22Rv1 (cell line): ENCODE measurements at regions not wholly inside any gene's neighbourhood (a gene's known extent, or its start where the extent isn't known, plus 50 kb on each side); places are given as distances from the start of the nearest gene placed in this dataset.
"Not testable (repeated sequence)": the region's sequence is repeated elsewhere in the genome, so short reads cannot be mapped to it uniquely, and the experiment has no call there.

Experiments used
- H3K27ac ChIP-seq: fragments of 450-650 bp; 2 replicates; pipeline ENCODE4 v1.5.1; 2017
- ZFX ChIP-seq: fragments of 450-650 bp; IDR thresholded peaks from 2 replicates; pipeline ENCODE4 v1.6.1; 2017; ENCODE audit warnings: antibody characterized with exemption, borderline replicate concordance
- TF ChIP-seq, protein P1 (sequence below): fragments of 450-650 bp; IDR thresholded peaks from 2 replicates; pipeline ENCODE4 v1.5.1; 2017; ENCODE audit warnings: mild to moderate bottlenecking

DNA sequence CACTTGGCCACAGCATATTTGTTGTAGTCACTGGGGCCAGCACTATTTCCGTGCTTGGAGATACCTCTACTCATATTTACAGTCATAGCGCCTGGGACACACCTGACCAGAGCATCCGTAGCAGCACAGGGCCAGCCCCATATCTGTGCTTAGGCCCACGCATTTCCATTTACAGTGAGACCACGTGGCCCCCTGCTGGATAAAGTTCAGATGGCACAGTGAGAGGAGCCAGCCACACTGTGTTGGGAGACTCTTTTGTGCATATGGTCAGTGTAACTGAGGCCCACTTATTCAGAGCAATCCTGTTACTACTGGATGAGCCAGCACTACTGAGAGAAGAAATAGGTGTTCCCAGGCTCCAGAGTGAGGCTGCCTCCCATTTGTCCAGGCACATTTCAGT lies 455.3 kb downstream of the REEP3 start:
- H3K27ac ChIP-seq, result no peak overlapping the region
- TF ChIP-seq ZFX, result no peak
- TF ChIP-seq, protein P1, sequence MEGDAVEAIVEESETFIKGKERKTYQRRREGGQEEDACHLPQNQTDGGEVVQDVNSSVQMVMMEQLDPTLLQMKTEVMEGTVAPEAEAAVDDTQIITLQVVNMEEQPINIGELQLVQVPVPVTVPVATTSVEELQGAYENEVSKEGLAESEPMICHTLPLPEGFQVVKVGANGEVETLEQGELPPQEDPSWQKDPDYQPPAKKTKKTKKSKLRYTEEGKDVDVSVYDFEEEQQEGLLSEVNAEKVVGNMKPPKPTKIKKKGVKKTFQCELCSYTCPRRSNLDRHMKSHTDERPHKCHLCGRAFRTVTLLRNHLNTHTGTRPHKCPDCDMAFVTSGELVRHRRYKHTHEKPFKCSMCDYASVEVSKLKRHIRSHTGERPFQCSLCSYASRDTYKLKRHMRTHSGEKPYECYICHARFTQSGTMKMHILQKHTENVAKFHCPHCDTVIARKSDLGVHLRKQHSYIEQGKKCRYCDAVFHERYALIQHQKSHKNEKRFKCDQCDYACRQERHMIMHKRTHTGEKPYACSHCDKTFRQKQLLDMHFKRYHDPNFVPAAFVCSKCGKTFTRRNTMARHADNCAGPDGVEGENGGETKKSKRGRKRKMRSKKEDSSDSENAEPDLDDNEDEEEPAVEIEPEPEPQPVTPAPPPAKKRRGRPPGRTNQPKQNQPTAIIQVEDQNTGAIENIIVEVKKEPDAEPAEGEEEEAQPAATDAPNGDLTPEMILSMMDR, result peak; percentile 68

DNA sequence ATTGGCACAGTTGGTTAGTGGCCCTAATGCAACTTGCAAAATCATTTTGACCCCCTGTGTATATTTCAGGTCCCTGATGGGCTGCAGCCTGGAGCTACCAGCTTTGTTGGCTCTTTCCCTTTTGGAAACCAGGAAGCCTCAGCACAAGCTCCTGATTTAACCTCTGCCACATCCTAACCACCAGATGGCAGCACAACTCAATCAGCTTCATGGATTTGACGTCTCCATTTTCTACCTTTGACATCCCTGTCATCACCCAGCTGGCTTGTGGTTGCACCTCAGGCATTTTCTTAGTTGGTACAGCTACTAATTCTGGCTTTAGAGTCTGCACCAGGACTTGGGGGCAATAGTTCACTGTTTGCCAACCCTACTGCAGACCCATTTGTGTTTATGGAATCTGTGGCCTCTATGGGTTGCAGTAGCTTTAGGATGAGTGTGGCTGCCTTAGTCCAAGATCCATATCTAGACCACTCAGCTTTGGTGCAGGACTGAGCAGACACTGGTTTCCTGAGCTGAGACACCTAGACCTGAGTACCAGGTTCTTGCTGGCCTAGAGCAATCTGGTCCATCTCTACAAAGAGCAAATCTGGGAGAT lies 456.2 kb downstream of the REEP3 start:
- TF ChIP-seq ZFX, result no peak
- TF ChIP-seq, protein P1, result peak; percentile 76

DNA sequence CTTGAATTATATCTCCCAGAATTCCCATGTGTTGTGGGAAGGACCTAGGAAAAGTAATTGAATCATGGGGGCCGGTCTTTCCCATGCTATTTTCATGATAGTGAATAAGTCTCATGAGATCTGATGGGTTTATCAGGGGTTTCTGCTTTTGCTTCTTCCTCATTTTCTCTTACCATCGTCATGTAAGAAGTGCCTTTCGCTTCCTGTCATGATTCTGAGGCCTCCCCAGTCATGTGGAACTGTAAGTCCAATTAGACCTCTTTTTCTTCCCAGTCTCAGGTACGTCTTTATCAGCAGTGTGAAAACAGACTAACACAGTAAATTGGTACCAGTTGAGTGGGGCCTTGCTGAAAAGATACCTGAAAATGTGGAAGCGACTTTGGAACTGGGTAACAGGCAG lies 459.7 kb downstream of the REEP3 start:
- not testable (repeated sequence) for H3K27ac ChIP-seq

More for the DNA sequence above, 456.2 kb downstream of the REEP3 start:
- H3K27ac ChIP-seq, result no peak overlapping the region

- H3K27ac ChIP-seq, result not testable (repeated sequence)
These were observed 462.9 kb downstream of the REEP3 start for GRCh38 chr10:63984061-63984460.

DNA sequence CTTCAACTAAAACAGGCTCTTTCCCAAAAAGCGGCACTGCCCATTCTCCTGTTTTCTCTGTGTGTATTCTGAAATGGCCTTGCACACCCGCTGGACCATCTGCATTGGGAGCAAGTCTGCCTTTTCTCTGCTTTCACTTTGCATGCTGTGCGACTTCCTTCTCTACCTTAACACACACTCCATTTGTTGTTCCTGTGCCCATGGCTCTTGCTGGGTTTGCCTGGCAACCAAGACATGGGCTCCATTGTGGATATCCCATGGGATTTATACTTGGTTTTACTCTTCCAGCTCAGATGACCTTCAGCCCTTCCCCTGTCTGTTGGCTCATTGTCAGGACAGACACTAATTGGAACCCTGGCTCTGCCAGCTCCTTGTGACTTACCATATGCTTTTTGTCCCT lies 465.3 kb downstream of the REEP3 start:
- no peak overlapping the region for H3K27ac ChIP-seq
- TF ChIP-seq, protein P1, result no peak

DNA sequence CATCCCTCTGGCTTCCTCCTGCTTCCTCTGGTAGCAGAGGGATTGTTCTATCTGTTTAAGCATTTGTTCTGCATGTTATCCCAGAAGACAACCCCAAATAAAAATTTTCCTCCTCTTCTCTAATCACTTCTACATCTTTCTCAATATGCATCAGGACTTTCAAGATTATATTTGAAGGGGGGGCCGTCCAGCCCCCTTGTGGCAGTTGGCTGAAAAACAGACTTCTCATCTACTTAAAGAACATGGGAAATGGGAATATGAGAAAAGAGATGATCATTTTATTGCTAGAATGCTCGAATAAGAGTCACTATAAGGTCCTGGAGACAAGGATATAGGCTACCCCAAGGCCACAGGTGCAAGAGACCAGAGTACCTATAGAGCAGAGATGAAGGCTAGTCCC lies 466.0 kb downstream of the REEP3 start:
- TF ChIP-seq, protein P1, result peak; percentile 51
- no peak for TF ChIP-seq ZFX
- no peak overlapping the region for H3K27ac ChIP-seq

DNA sequence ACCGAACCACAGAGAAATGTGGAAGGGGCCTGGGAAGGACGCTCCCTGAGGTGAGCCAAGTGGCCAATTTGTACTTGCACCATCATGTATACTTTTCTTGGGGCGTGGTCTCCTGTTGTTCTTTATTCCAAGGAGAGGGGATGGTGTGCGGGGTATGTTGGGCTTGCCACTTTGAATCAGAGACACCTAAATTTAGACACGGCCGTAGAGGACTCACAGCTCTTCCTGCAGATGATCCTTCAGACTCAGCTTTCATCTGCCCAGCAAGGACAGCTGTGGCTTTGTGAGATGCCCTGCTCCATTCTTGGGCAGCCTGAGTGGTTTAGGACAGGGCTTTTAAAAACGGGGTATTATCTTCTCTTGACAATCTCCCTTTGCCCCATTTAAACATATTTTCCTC lies 473.2 kb downstream of the REEP3 start:
- H3K27ac ChIP-seq, result no peak overlapping the region

DNA sequence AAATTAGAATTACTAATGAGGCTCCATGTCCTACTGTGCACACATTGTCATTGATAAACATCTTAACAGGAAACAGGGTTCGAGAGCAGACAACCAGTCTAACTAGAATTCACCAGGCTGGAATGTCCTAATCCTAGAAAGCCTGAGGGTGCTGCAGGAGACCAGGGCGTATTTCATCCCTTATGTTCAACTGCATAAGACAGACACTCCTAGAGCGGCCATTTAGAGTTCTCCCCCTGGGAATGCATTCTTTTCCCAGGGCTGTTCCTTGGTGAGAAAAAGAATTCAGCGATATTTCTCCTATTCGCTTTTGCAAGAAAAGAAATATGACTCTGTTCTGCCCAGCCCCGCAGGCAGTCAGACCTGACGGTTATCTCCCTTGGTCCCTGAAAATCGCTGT lies 486.0 kb downstream of the REEP3 start:
- TF ChIP-seq ZFX, result no peak
- TF ChIP-seq, protein P1, result no peak
- H3K27ac ChIP-seq, result no peak overlapping the region

More for the DNA sequence above, 473.2 kb downstream of the REEP3 start:
- TF ChIP-seq ZFX, result no peak
- TF ChIP-seq, protein P1, result no peak
